Activated CD4-positive, alpha-beta T cell treated with anti-CD3 and anti-CD28 coated beads, Interleukin-2, Interleukin-4, amounts not matched to agents 100 ng/mL and 50 ng/mL, durations not matched to agents 16 hours and 8 hours (primary cell): ENCODE measurements at regions not wholly inside any gene's neighbourhood (a gene's known extent, or its start where the extent isn't known, plus 50 kb on each side); places are given as distances from the start of the nearest gene placed in this dataset.

ENCODE experiments used
- DNase-seq: peaks from one replicate; pipeline ENCODE4 v3.0.0-alpha.2; 2020; ENCODE audit warnings: low spot score

DNA sequence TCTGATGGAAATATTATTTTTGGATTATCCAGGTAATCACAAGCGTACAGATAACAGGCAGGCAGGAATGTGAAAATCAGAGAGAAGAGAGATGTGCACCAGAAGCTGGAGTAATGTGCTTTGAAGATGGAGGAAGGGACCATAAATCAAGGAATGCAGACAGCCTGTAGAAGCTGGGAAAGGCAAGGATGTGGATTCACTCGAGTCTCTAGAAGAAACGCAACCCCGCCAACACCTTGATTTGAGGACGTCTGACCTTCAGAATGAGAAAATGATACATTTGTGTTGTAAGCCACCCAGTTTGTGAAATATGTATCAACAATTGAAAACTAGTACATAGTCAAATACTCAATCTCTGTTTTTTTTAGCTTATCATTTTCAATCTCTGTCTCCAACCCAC lies 207.6 kb upstream of the MPDZ start:
- DNase-seq, result no peak

GRCh38 chr9:13485068-13485596 lies 205.6 kb upstream of the MPDZ start:
- no peak for DNase-seq

DNA sequence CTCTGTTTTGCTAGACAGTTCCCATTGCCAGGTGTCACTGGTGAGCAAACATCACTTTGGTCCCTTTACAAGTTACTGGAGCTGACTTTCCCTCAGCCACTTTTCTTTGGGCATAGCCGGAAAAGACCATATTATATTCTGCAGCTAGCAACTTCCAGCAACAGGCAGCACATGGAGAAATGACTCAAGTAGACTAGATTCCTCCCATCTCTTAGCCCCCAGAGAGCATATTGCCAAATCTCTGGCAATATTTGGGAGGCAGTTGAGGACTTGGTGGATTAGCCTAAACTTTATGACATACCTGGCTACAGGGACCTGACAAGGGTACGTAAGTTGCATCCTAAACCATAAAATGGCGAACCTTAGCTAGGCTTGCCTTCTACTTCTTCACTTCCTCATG lies 204.7 kb upstream of the MPDZ start:
- DNase-seq, result no peak

- no peak for DNase-seq
Observed at GRCh38 chr9:13481274-13481673, 201.8 kb upstream of the MPDZ start.

- DNase-seq, result no peak
Observed at GRCh38 chr9:13480693-13481092, 201.2 kb upstream of the MPDZ start.

DNA sequence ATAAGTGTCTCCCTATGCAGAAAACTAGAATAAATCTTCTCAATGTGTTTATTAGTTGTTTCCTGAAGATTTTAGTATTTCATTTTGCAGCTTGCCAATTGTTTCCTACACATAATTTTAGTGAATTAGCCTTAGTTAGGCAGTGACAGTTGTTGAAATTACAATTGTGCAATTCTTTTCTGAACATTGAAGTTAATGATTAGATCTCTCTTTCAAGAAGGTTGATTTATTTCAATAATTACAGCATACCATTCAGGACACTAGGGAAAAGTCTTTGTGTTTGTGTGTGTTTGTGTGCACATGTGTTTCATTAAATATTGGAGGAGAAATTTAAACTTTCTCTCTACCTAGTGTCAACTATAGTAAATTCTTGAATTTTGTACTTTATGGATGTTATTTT lies 199.6 kb upstream of the MPDZ start:
- DNase-seq, result no peak

DNA sequence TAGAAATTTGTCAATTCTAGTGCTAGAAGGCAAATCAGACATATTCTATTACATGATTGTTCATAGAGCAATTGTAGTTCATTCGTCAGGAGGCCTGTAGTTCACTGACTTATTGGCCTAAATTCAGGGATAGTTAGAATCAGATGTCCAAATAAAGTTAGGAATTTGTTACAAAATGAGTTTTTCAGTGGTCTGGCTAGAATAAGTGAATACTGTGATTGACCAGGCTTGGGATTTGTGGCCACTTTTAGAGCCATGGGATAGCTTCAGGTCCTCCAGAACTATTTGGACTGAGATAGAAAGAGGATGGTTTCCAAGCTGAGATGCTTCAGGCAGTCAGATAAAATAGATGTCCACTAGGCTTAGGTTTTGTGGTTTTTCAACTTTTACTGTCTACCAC lies 199.1 kb upstream of the MPDZ start:
- DNase-seq, result no peak

- no peak for DNase-seq
Observed at GRCh38 chr9:13478160-13478559, 198.7 kb upstream of the MPDZ start.

DNA sequence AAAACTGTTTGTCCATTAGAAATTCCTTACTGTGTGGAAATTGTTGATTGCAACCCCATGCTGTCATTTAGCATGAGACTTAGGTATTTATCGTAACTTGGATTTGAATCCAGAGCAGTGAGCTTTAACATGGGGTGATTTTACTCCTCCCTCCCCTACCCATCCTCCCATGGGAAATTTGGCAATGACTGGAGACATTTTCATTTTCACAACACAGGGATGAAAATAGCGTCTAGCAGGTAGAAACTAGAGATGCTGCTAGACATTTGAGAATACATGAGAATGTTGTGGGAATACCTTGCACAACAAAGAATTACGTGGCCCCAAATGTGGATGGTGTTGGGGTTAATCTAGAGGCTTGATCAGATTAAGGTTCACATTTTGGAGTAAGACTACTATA lies 191.3 kb upstream of the MPDZ start:
- no peak for DNase-seq

GRCh38 chr9:13467157-13467556 lies 187.7 kb upstream of the MPDZ start:
- DNase-seq, result no peak

GRCh38 chr9:13461414-13461991 lies 182.0 kb upstream of the MPDZ start:
- DNase-seq, result no peak

DNA sequence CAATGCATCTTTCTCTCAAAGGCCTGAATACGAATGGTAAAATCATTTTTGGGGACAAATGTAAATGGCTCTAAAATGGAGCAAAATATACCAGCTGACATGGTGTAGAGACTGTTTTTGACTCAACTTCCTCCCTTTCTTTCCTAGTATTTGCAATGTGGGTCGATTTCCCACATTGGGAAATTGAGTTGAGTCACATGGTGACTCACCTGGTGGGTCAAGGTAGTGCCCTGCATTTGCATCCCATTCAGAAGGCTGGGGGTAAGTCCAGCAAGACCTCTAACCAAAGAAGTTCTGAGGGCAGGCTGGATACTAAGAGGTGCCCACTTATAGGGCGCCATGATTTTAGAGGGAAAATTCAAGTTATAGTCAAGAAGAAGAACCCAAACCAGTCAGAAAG lies 179.6 kb upstream of the MPDZ start:
- DNase-seq, result no peak

GRCh38 chr9:13457795-13458194 lies 178.3 kb upstream of the MPDZ start:
- DNase-seq, result no peak

GRCh38 chr9:13450723-13451122 lies 171.2 kb upstream of the MPDZ start:
- DNase-seq, result no peak

GRCh38 chr9:13448482-13448881 lies 169.0 kb upstream of the MPDZ start:
- DNase-seq, result no peak

GRCh38 chr9:13447843-13448422 lies 168.4 kb upstream of the MPDZ start:
- DNase-seq, result no peak

- DNase-seq, result no peak
Observed at GRCh38 chr9:13446938-13447842, 167.7 kb upstream of the MPDZ start.

- DNase-seq, result no peak
Observed at GRCh38 chr9:13446286-13446937, 166.9 kb upstream of the MPDZ start.

GRCh38 chr9:13445103-13445500 lies 165.6 kb upstream of the MPDZ start:
- DNase-seq, result no peak

GRCh38 chr9:13444245-13445102 lies 165.0 kb upstream of the MPDZ start:
- DNase-seq, result no peak

DNA sequence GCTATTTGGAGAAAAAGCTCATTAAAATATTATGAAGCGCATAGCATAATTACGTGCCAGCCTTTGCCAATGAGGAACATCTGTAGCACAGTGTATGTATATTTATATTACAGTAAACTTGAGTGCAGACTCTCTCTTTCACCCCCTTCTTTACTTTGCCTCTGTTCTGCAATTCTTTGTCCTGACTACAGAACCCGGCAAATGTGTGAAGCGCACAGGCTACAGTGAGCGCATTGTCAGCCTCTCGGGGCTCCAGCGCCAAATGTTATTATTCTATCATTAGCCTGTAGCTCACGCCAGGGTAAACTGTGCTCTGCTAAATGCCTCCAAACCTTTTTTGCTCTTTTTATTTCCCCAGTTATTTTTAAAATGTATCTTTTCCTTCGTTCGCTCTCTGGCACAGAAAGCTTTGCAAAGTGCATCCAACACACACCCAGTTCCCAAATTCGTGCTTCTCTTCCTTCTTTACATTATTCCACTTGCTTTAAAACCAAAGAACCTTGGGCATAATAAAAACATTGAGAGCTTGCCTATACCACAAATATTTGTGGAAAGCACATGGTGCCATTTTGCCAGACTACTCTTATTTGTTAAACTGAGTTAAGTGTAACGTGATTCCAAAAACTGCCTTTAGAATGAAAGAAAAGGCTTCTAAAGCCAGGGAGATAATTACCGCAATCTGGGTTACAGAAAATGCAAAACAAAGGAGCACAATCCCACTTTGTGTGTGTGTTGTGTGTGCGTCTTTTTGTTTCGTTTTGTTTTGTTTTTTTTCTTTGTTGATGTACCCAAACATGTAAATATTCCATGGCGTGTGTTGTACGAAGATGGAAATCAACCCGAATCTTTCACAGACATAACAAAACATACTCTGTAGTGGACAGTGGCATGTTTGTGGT lies 164.1 kb upstream of the MPDZ start:
- DNase-seq, result no peak
